Occipital lobe (tissue), 1 donor: ENCODE measurements at regions not wholly inside any gene's neighbourhood (a gene's known extent, or its start where the extent isn't known, plus 50 kb on each side); places are given as distances from the start of the nearest gene placed in this dataset.
"Not testable (repeated sequence)": the region's sequence is repeated elsewhere in the genome, so short reads cannot be mapped to it uniquely, and the experiment has no call there.

Source experiments
- DNase-seq: peaks from one replicate; lab custom pipeline; 2025; lab: John Stamatoyannopoulos, UW

DNA sequence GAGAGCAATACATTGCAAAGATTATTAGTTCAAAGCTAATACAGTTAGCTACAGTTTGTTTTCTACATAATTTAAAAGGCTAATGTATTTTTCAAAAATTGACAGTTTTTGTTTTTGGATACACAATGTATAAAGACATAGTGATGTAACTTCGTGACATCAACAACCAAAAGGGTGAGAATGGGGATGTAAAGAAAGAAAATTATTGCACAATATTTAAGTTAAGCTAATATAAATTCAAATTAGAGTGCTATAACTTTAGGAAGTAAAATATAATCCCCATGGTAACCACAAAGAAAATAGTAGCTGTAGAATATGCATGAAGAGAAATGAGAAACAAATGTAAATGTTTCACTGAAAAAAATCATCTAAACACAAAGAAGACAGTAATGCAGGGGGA is 334.4 kb upstream of the DEPDC1 start:
- no peak for DNase-seq

- no peak for DNase-seq
Measured at GRCh38 chr1:68848017-68848416, 351.1 kb upstream of the DEPDC1 start.

GRCh38 chr1:68868606-68869005 is 371.7 kb upstream of the DEPDC1 start:
- no peak for DNase-seq

- DNase-seq, result no peak
Measured at GRCh38 chr1:68873144-68873543, 376.3 kb upstream of the DEPDC1 start.

- DNase-seq, result not testable (repeated sequence)
Measured at GRCh38 chr1:68881330-68882194, 384.7 kb upstream of the DEPDC1 start.

DNA sequence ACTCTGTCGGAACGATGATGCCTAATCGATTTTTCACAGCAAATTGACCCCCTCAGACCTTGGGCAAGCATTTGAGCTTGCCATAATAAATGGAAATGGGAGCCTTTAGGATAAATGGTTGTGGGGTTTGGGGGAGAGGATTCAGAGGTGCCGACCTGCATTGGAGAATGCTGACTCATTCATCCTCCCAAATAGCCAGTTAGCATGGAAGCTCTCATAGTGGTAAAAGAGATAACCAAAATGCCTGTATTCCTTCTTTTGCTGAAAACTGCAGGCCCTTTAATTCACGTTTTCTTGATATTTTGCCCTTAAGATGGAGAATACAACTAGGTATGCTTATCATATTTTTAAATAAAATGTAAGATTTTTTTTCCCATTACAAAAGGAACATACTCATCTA is 392.6 kb upstream of the DEPDC1 start:
- no peak for DNase-seq

DNA sequence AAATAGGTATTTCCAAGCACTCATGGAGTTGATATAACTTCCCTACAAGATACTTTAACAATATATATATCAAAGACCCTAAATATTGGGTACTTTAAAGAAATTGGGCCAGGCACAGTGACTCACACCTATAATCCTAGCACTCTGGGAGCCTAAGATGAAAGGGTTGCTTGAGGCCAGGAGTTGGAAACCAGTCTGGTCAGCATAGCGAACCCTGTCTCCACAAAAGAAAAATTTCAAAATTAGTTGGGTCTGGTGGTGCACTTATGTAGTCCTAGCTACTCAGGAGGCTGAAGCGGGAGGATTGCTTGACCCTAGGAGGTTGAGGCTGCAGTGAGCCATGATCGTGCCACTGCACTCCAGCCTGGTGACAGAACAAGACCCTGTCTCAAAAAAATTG is 393.9 kb upstream of the DEPDC1 start:
- DNase-seq, result no peak

GRCh38 chr1:68904477-68904876 is 407.6 kb upstream of the DEPDC1 start:
- peak; percentile 7 for DNase-seq

DNA sequence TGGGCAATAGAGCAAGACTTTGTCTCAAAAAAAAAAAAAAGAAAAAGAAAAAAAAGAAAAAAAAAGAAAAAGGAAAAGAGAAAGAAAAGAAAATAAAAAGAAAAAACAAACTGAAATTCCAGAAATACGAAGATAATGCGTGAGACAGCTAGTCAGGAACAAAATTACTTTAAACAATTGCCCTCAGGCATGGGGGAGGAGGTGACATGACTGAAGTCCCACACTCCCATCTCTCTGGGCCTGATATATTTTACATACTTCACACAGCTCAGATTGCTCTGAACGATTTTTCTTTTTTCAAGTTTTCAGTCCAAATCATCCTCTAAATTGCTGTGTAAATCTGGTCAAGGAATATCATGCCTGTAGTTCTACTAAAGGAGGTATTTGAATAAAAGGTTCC is 409.5 kb upstream of the DEPDC1 start:
- DNase-seq, result no peak

- no peak for DNase-seq
Measured at GRCh38 chr1:68907491-68907890, 410.6 kb upstream of the DEPDC1 start.

DNA sequence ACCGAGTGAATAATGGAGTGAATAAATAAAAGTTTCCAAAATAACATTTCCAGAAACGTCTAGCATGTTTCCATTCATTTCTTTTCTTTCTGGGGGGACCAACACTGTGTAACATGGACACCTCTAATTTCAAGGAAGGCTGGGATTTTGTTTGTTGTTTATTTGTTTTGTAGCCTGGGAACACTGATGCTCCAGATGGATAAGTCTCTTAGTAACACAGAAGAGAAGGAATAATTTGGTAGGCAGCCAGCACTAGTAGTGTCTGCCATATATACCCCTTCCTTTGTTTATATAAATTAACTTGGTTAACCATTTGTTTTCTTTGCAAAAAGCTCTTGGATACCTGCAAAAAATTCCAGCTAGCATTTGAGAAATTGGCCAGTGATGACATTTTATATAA is 411.4 kb upstream of the DEPDC1 start:
- DNase-seq, result no peak

- DNase-seq, result peak; percentile 30
Measured at GRCh38 chr1:68916221-68916902, 419.5 kb upstream of the DEPDC1 start.

- DNase-seq, result no peak
Measured at GRCh38 chr1:68917456-68917855, 420.6 kb upstream of the DEPDC1 start.

GRCh38 chr1:68918563-68918962 is 421.7 kb upstream of the DEPDC1 start:
- no peak for DNase-seq

DNA sequence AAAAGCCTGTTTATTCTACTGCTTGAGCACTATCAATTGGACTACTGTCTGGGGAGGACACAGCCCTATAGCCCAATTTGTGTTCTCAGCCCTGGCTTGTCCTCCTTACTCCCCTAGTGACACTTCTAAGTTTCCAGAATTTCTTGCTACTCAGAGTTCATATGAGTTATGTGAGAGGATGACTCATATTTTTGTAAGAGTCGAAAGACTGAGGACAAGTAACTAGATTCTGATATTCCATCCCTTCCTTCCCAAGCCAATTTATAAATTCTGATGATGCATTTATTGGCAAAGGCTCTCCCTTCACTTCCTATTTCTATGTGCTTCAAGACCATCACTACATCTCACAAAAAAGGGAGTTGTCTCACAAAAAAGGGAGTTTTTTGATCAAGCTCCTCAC is 422.2 kb upstream of the DEPDC1 start:
- DNase-seq, result no peak

- not testable (repeated sequence) for DNase-seq
Measured at GRCh38 chr1:68923475-68924088, 426.7 kb upstream of the DEPDC1 start.

DNA sequence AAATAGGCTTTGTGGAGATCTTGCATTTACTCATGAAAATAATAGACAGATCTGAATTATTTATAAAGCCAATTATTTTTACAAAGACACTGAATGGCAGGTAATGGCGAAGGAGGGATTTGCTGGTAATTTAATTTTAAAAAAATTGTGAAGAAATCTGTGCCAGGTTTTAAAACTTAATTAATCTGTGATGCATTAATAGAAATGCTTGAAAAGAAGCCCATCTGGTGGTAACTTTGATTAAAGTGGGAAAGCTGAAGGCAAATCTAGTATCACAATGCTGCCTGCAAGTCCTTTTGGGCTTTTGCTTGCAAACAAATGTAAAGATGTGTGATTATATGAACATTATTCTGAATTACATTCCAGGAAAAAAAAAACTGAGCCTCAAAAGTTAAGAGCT is 433.2 kb upstream of the DEPDC1 start:
- DNase-seq, result no peak

GRCh38 chr1:68936530-68936929 is 439.6 kb upstream of the DEPDC1 start:
- DNase-seq, result no peak

GRCh38 chr1:68938051-68938666 is 441.3 kb upstream of the DEPDC1 start:
- no peak for DNase-seq

DNA sequence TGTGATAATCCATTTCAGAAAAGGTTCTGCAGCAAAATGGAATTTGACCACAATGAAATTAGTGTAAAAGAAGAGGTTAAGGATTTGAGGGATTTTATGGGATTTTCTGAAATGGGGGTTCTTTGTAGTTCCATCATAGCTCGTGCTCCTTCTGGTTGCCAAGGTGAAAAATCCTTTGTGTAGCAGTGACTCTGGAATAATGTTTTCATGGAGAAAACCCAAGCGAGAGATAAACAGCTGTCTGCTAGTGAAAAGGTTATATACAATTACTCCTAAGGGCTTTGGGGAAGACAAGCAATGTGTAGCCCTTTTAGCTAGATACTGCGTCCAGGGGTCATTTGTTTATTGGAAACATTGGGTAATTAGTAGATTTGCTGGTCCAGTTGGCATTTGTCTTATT is 453.2 kb upstream of the DEPDC1 start:
- DNase-seq, result no peak

- DNase-seq, result no peak
Measured at GRCh38 chr1:68953311-68953710, 456.4 kb upstream of the DEPDC1 start.

DNA sequence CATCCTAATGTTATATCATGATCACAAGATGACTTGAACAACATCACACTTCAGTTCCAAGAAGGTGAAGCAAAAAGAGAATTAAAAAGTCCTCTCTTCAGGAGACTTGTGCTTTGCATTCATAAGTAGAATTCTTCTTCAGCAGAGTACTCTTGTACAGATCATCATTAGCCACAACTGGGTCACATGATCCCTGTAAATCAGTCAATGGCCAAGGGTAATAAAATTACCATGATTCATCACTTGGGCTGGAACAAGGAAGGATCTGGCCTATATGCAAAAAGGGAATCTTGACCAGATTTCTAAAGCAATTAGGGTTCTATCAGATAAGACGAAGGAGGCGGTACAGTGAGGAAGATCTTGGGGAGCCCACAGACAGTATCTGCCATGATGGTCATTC is 458.0 kb upstream of the DEPDC1 start:
- no peak for DNase-seq
